CD1c-positive myeloid dendritic cell (primary cell): ENCODE measurements at regions not wholly inside any gene's neighbourhood (a gene's known extent, or its start where the extent isn't known, plus 50 kb on each side); places are given as distances from the start of the nearest gene placed in this dataset.

Source experiments
- DNase-seq: peaks from one replicate; pipeline ENCODE4 v3.0.0-alpha.2; 2016; ENCODE audit errors: extremely low spot score

DNA sequence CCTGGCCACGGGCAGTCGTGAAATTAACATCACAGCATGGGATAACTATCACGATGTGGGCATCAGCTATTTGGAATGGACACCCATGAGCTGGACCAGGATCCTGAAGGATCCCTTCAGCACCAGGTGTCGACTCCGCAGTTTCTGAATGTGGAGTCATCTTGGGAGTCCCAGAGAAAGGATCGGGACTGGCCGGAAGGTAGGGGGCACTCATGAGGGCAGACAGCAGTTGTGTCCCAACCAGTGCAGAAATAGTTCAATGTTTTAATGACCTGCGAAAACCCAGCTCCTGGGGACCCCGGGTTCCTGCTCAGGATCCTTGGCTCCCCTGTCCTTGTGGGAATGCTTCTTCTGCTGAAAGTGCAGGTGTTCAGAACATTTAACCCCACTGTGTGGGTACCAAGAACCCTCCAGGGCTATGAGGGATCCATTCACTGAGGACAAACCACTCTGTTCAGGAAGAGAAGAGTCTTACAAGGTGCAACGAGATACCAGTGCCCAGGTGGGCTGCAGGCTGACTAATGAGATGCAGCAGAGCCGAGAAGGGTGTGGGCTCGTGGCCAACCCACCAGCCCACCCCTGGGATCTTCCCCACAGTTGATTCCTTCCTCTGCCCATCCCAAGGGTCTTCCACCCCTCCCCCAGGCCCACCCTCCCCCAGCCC is 154.8 kb downstream of the SALL1 start:
- DNase-seq = no peak

DNA sequence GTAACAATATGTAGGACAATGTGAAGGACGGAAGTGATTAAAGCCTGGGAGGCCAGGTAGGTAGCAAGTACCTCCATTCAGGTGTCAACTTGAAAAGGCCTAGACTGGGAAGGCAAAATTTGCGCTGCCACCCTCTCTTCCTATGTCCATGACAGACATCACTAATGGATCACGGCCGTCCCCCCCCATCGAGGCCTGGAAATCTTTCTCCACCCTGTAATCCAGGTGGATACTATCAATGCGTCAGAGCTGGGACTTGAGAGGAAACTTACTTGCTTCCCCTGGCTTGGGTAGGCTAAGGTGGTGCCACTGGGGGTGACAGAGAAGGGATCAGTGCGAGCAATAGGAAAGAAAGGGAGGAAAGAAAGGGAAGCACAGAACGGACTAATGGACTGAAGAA is 156.1 kb downstream of the SALL1 start:
- DNase-seq = no peak

DNA sequence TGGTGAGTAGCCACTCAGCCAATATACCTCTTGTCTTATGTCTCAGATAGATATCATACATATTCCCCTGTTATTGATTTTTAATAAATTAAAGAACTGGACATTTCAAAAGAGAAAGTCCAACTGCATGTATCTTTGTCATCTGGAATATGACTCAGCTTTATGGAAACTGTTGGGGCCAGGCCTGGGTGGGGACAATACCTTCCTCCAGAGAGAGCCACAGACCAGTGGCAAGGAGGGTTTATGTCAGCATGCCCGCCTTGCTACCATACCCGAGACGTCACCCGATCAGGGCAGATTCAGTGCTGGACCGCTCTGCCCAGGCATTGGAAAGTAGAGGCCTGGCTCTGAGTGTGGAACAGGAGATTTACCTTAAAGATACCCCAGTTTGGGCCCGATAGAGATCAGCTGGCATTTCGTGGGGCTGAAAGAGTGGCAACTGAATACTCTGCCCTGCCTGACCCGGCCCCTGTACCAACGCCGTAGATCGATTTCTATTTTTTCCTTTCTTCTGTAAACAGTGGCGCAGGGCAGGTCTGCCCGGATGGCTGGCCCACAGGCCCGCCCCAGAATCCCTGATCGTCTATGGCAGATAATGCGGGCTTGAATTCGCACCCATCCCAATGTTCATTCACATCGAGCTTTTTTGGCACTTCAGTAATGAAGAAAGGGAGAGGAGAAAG is 158.6 kb downstream of the SALL1 start:
- no peak for DNase-seq

DNA sequence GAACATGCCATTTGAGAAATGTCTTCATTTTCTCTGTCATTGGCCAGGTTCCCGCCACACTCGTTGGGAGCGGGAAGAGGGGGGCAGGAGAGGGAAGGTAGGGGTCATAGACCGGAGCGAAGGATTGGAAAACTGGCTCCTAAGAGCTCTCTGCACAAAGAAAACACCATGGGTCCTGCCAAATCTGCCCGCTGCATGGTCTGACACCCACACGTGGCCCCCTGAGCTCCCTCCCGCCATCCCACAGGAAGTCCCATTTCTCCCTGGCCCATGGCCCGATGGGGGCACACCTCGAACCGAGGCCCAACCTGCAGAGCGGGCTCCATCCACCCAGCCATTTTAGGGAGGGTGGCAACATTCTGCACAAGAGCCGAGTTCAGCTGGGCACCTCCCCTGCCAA is 159.6 kb downstream of the SALL1 start:
- no peak for DNase-seq

DNA sequence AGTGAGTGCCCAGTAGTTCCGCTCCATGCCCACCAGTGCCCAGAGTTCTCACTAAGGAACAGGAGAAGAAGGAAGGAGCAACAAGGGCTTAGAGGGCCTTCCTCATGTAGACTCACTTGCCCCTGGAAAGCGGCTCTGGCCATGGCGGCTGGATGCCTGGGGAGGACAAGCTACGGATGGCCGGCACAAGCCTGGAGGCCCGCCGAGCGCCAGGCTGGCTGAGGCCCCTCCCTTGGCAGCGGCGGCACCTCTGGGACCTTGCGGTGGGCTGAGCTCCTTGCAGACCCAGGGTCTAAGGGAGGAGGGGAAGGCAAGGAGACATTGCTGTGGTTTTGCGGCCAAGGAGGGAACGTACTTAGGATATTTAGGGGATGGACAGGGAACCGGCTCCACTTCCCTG is 160.1 kb downstream of the SALL1 start:
- DNase-seq = no peak

DNA sequence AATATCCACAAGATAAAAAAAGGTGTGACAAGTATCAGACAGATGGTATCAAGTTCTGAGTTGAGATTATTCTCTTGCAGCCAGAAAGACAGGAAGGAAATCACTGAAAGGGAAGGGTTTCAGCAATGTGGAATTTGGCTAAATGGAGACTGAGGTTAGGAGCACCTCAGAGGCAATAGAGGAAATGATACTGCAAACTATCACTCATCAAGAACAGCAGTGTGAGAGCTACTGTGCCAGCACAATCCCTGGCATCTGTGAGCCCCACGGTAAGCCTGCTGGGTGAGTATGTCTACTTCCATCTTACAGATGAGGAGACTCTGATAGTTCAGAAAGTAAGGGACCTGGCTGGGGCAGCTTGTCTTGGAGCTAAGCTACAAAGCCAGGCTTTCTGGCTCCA is 162.0 kb downstream of the SALL1 start:
- no peak for DNase-seq

DNA sequence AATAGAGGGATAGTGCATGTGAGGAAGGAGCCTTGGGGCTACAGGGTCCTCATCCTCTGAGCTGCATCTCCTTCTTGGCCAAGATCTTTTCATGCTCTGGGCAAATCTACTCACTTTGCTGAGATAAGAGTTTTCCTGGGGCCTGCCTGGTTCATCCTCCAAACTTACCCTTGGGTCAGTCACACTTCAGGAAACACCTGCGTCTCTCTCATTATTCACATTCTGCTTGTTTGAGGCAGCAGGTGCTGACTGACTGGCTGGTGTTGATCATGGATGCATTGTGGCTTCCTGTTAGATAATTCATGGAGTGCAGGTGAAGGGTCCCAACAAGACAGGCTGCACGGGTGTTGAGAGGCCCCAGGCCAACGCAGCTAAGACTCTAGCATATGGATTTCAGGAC is 162.6 kb downstream of the SALL1 start:
- no peak for DNase-seq

DNA sequence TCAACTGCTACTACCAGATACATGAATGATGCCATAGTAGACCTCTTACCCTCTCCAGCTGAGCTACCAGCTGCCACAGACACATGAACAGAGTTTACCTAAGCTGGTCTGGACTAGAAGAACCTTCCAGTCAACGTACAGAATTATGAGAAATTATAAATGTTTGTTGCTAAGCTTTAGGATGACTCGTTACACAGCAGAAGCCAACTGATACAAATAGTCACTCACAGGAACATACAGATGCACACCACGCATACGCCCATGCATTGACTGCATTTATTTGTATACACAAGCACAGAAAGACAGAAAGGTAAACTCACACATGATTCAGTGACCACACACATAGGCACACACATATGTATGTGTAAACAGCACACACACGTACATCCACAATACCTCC is 164.6 kb downstream of the SALL1 start:
- DNase-seq = no peak

DNA sequence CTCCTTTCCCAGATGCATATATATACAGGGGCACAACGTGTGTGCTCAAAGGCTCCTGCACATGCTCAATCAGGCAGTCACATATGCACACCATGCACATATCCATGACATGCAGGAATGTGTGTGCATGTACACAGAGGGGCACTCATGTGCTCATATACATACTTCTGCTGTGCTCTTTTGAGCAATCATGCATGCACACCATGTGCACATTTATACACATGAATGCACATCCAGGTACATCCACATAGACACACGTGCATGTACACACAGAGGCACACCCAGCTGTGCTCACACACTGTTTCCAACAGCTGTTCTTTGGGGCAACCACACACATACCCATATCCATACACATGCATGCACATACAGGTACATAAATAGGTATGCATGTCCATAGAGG is 165.3 kb downstream of the SALL1 start:
- DNase-seq = no peak

DNA sequence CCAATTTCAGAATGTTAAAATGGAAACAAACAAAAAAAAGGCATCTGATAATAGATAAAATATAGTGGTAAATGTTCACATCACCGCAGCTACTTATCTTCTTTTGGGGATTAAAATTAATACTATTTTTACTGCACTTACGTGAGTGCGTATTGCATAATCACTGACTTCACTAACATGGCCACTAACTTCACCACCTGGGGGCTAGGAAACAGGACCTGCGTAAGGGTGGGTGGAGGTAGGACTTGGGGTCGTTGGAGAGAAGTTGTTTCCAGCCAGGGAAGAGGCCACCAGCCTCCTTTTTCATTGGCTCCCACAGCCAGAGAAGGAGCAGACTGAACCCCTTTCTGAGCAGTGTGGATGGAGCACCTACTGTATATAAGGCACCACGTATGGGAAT is 166.4 kb downstream of the SALL1 start:
- no peak for DNase-seq

DNA sequence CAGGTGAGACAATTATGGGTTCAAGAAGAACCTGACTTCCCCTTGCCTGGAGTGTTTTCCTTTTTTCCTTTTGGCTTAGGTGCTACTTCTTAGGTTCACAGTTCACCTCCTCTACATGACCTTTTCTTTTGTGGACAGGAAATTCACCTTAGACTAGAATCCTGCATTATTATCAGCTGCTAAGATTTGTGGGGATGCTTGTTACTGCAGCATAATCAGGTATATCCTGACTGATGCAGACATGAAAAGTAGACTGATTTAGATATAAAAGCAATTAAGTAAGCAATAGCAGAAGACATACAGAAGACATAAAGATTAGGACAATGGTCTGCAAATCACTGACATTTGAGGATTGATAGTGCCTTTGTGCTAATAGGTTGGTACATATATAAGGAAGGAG is 168.3 kb downstream of the SALL1 start:
- no peak for DNase-seq

DNA sequence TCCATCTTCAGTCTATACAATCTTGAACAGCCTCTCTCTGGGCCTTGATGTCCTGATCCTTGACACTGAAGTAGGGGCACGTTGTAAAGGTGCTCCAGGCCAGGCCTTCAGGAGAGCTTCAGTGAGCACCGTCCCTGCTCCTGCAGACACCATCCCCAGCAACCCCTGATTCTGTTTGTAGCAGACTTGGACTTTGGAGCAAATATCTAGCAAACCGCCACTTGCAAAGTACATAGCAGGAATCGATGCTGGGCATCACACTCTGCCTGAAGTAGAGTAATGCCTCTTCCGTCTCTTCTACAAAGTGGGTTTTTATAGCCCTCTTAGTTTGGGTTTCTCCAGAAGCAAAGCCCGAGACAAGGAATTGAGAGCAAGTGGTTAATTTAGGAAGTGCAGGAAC is 169.1 kb downstream of the SALL1 start:
- DNase-seq = no peak

DNA sequence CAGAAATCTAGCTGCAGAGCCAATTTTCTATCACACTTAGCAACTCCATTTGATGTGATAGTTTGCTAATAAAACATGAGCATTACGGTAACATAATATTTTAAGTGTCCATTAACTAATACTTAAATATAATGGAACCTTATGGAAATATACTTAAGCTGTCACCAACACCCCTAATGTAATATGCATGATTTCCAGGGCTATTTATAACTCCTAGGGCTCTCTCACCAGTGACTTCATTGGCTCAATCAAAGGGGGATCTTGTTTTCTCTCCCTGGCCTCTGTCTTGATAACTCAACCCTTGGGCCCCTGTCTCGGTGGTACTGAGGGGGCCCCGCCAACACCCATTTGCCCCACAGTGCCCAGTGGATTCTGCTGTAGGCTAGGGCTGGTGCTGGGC is 170.4 kb downstream of the SALL1 start:
- no peak for DNase-seq

DNA sequence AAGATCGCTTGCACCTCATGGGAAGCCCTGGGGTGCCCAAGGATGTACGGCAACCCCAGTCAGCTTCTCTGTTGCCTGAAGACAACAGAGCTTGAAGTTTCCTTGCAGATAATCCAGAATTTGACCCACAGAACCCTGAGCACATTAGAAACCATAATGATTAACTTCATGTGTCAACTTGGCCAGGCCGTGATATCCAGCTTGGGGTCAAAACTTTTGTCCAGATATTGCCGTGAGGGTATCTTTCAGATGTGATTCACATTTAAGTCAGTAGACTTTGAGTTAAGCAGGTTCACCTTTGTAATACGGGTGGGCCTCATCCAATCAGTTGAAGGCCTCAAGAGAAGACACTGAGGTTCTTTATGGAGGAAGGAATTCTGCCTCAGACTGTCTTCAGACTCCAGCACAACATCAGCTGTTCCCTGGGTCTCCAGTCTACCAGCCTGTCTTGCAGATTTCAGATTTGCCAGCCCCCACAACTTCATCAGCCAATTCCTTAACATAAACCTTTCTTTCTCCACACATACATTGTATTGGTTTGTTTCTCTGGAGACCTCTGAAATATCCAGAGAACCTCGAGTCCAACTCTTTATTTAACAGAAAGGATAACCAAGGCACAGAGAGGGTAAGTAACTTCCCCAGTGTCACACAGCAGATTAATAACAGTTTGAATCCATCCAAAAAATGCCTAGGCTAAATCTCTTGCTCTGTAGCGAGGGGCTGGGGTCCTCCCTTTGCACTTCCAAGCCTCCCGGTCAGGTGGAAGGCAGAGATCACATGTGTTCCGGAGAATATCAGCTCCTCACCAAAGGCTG is 171.1 kb downstream of the SALL1 start:
- no peak for DNase-seq

DNA sequence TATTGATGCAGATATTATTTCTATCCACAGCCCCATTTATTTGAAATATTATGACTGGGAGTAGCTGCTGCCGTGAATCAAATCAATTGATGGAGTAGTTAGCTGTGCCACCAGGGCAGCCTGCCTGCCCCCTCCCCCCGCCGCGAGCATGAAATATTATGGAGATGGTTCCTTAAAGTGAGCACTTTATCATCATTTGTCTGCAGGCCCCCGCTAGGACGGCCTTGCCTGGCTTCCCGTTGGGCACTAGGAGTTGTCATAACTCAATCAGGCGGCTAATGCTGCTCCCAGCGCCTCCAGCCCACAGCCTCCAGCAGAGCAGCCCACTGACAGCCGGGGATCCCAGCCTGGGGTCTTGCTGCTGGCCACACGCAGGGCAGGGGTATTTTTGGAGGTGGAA is 173.9 kb downstream of the SALL1 start:
- no peak for DNase-seq

DNA sequence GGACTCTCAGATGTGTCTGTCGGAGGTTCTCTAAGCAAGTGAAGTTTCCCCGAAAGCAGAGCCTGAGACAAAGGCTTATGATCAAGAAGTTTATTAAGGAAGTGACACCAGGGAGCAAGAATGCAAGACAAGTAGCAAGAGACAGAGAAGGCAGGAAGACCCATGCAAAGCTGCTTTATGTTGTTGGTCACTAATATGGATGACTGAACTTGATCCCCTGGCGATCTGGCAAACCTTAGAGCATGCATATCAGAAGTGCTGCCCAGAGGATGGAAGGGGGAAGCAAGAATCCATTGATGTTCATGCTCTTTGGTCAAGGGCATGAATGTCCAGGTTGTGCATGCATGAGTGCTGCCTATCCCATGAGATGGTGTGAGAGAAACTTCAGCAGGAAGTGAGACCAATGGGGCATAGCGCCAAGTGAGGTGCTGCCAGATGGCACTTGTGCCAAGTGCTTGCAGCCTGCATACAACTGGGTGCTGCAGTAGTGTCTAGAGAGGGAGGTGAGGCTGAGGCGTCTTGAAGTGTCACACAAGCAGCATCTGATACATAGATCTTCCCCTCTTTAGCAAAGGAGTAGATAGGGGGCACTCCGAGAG is 176.5 kb downstream of the SALL1 start:
- DNase-seq = no peak

DNA sequence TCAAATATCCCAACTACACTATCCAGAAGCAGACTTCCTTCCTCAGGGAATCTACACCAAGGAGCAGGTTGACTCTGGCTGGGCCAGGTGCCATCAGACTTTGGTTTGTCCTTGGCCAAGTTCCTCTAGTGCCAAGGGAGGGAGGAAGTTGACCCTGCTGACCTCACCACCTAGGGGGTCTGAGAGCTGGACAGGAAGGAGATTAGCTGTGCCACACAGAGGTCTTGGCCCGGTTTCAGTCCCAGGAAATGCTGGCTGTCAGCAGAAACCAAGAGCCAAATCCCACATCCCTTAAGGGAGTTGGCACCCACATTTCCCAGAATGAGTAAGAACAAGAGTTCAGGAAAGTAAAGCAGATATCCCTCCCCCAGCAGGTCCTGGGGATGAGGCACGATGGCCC is 178.2 kb downstream of the SALL1 start:
- no peak for DNase-seq

DNA sequence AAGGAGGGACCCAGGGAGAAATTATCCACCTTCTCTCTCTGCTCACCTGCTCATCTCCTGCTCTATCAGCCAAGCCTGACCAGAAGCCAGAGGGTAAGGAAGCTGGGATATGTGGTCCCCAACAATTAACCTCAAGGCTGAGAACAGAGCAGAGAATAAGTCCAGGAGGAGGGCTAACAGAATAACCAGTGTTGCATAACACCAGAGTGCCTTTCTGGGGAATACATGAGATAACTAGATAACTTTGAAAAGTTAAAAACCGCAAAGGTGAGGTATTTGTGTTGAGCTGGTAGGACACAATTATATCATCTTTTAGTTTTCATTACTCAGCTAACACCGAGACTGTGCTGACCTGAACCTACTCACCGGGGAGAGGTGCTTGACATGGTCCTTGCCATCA is 180.8 kb downstream of the SALL1 start:
- DNase-seq = no peak

DNA sequence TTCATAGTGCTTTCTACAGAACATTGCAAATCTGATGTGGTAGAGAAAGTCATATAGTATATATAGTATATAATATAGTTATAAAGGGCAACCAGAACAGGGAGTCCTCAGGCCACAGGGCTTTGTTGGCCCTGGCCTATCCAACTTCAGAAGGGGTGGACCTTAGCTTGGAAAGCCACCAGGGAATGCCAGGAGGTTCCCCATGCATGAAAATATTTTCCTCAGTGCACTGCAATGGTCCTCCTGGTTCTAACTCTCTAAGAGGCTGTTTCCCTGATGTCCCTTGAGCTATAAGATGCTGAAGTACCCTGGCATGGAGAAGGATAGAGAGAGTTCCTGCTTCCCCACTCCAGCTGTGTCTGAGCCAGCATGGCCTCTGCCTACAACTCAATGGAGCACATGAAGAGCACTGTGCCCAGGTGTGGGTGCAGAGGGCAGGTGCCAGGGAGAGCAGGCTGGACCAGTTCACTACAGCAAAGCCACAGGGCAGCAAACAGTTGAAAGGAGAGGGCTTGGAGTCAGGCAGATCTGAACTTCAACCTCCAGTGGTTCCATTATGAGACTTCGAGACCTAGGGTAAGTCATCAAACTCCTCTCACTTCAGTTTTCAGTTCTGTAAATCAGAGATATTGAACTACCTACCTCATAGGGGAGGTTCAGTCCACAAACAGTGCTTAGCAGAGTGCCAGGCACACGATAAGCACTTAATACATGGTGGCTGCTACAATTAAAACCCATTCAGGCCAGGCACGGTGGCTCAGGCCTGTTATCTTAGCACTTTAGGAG is 183.1 kb downstream of the SALL1 start:
- DNase-seq = no peak

DNA sequence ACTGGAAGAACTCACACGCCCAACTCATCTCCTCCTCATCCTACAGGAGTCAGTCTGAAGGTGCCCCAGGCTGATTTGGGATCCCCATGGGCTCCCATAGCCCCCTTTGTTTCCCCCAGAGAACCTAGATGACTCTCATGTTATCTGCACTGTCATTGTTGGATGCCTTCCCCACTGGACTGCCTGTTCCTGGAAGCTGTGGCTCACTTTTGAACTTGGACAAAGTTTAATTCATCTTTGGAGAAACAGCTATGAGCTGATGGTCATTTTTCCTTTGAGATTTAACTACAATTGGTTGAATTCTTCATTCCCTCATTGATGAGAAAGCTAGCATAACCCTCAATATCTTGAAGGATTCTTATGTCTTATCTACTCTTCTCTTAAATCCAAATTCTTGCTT is 186.6 kb downstream of the SALL1 start:
- DNase-seq = no peak

DNA sequence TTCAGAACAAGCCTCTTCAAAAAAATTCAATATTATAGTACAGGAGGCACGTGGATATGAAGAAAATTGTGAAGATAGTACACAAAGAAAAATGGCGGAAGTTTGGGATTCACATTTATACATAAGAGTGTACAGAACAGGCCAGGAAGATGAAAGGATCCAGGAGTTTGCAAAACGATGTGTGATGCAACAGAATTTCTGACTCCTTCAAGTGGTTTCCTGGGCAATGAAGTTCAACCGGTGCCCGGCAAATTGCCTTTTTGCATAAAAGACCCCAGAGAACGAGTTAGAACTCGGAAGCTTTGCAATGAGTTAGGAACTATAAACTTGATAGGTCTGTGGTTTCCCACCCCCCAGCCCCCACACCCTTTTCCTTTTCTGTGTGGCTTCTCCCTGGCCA is 189.1 kb downstream of the SALL1 start:
- DNase-seq = no peak
